Body of pancreas (tissue), 4 donors: ENCODE measurements at regions not wholly inside any gene's neighbourhood (a gene's known extent, or its start where the extent isn't known, plus 50 kb on each side); places are given as distances from the start of the nearest gene placed in this dataset.

Source experiments
- CTCF ChIP-seq, 7 experiments: fragments of 450-650 bp in 4 of 7; fragments of 200-600 bp in 3 of 7; sonication (generic) in 3 of 7; IDR thresholded peaks; one replicate each; pipeline ENCODE4 v1.5.1; 2016 to 2019; ENCODE audit warnings: antibody characterized with exemption in 7 of 7
- POLR2A ChIP-seq, 3 donors: fragments of 450-650 bp; IDR thresholded peaks; one replicate each; pipeline ENCODE4 v1.6.1; 2016; ENCODE audit warnings: antibody characterized with exemption in 3 of 3, mild to moderate bottlenecking in 2 of 3

GRCh38 chr11:70796648-70797227, 398.4 kb downstream of the CTTN start:
- TF ChIP-seq CTCF (IDR thresholded peaks at IDR 0.05) (no peak), POLR2A (IDR thresholded peaks at IDR 0.05) (no peak)
